Stimulated activated naive CD8-positive, alpha-beta T cell treated with anti-CD3 and anti-CD28 coated beads, Interleukin-15, Interleukin-2, amounts not matched to agents 100 ng/mL and 50 ng/mL, for 24 hours (primary cell): ENCODE measurements at regions not wholly inside any gene's neighbourhood (a gene's known extent, or its start where the extent isn't known, plus 50 kb on each side); places are given as distances from the start of the nearest gene placed in this dataset.
A peak's percentile ranks its signal among the peaks of the same experiment; 100 is the strongest.

Experiments used
- H3K27ac Mint-ChIP-seq: one replicate; pipeline ENCODE4 v1.8.0; 2021; ENCODE audit warnings: mild to moderate bottlenecking, mixed read lengths
- H3K27me3 Mint-ChIP-seq: one replicate; pipeline ENCODE4 v1.8.0; 2021; ENCODE audit warnings: mixed read lengths
- H3K36me3 Mint-ChIP-seq: one replicate; pipeline ENCODE4 v1.8.0; 2021; ENCODE audit warnings: low read depth, mixed read lengths
- H3K4me1 Mint-ChIP-seq: one replicate; pipeline ENCODE4 v1.8.0; 2021; ENCODE audit warnings: low read depth, mixed read lengths
- H3K4me3 Mint-ChIP-seq: one replicate; pipeline ENCODE4 v1.8.0; 2021; ENCODE audit warnings: mild to moderate bottlenecking, mixed read lengths
- H3K9me3 Mint-ChIP-seq: one replicate; pipeline ENCODE4 v1.8.0; 2021; ENCODE audit warnings: mixed read lengths

DNA sequence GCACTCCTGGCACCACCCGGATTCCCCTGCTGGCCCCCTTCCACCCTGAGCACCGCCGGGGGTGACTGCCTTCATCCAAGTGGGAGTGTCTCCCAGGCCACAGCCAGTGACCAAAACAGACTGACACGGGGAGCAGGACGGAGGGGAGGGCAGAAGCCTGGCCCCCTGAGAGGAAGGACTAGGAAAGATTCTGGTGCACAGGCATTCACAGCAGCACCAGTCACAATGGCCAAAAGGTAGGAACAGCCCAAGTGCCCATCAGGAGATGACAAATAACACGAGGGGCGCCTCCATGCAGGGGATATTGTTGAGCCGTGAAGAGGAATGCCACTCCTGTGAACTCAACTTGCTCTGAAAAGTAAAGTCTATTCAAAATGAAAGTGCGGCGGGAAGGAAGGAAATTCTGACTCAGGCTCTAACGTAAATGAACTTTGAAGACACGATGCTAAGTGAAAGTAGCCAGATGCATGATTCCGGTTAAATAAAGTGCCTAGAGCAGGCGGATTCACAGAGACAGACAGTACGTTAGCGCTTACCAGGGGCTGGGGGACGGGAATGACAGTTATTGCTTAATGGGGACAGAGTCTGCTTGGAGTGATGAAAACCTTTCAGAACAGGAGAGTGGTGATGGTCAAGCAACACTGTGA, 146.1 kb upstream of the NCOR2 start:
- peak overlapping the region; percentile 90 for H3K27ac Mint-ChIP-seq
- H3K36me3 Mint-ChIP-seq, result no peaks in the 10 kb centered on the region
- peaks cover 24% of the 10 kb centered on the region for H3K4me1 Mint-ChIP-seq
- peak overlapping the region; percentile 68 for H3K4me3 Mint-ChIP-seq
- H3K27me3 Mint-ChIP-seq, result no peaks in the 10 kb centered on the region
- no peaks in the 10 kb centered on the region for H3K9me3 Mint-ChIP-seq

GRCh38 chr12:124713041-124713435, 145.6 kb upstream of the NCOR2 start:
- no peaks in the 10 kb centered on the region for H3K36me3 Mint-ChIP-seq
- no peaks in the 10 kb centered on the region for H3K9me3 Mint-ChIP-seq
- H3K4me1 Mint-ChIP-seq, result peaks cover 24% of the 10 kb centered on the region
- peak overlapping the region; percentile 90 for H3K27ac Mint-ChIP-seq
- H3K4me3 Mint-ChIP-seq, result peak overlapping the region; percentile 68
- H3K27me3 Mint-ChIP-seq, result no peaks in the 10 kb centered on the region

DNA sequence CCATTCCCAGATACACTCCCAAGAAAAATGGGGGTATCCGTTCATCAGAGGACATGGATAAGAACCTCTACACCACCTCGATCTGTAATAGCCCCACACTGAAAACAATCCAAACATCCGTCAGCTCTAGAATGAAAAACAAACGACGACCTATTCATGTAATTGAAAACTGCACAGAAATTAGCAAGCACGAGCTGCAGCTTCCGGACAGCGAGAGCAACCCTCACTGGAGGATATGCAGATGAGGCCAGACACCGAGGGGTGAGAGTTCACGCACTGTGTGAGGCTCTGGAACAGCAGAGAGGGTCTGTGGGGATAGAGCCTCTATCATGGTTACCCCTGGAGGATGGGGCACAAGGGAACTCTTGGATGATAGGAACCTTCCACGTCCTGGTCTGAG, 143.9 kb upstream of the NCOR2 start:
- no peaks in the 10 kb centered on the region for H3K27me3 Mint-ChIP-seq
- H3K27ac Mint-ChIP-seq, result peak overlapping the region; percentile 45
- H3K36me3 Mint-ChIP-seq, result no peaks in the 10 kb centered on the region
- H3K4me3 Mint-ChIP-seq, result no peak overlapping the region
- no peaks in the 10 kb centered on the region for H3K9me3 Mint-ChIP-seq
- peaks cover 24% of the 10 kb centered on the region for H3K4me1 Mint-ChIP-seq

DNA sequence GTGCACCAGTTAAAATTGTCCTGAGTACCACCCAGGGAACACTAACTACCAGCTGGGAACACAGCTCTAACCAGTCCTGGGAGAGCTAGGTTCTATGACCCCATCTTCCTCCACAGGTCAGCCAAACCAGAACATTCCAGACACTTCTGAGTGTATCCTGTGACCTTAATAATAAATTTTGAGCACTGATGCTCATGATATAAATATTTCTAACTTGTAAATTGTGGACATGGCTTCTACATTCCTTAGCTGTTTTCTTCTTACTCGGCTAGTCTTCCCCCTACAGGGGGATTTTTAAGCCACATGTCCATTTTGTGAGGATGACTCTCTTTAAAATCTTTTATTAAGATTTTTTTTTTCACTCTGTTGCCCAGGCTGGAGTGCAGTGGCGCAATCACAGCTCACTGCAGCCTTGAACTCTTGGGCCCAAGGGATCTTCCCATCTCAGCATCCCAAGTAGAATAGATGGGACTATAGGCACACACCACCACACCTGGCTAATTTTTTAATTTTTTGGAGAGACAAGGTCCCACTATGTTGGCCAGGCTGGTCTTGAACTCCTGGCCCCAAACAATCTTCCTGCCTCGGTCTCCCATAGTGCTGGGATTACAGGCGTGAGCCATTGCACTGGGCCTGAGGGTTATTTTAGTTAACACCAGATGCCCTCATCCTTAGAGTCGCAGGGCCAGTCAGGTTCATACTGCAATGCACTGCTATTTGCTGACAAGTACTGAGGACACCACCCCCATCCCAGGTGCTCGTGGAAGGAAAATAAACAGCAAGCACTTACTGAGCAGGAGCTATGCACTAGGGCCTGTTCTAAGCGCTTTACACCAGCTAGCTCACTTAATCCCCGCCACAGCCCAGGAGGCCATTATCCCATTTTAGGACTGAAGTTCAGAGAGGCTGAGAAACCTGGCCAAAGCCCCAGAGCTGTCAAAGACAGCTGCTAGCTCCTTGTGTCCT, 142.6 kb upstream of the NCOR2 start:
- peaks cover 23% of the 10 kb centered on the region for H3K4me1 Mint-ChIP-seq
- no peaks in the 10 kb centered on the region for H3K27me3 Mint-ChIP-seq
- H3K4me3 Mint-ChIP-seq, result no peak overlapping the region
- H3K9me3 Mint-ChIP-seq, result no peaks in the 10 kb centered on the region
- no peak overlapping the region for H3K27ac Mint-ChIP-seq
- H3K36me3 Mint-ChIP-seq, result no peaks in the 10 kb centered on the region

- Mint-ChIP-seq H3K36me3 (no peaks in the 10 kb centered on the region), H3K27ac (no peak overlapping the region), H3K9me3 (no peaks in the 10 kb centered on the region), H3K27me3 (no peaks in the 10 kb centered on the region), H3K4me3 (no peak overlapping the region), H3K4me1 (no peaks in the 10 kb centered on the region)
Observed at GRCh38 chr12:124707316-124707715, 139.9 kb upstream of the NCOR2 start.

- H3K9me3 Mint-ChIP-seq, result no peaks in the 10 kb centered on the region
- H3K27me3 Mint-ChIP-seq, result no peaks in the 10 kb centered on the region
- no peak overlapping the region for H3K4me3 Mint-ChIP-seq
- no peaks in the 10 kb centered on the region for H3K36me3 Mint-ChIP-seq
- H3K4me1 Mint-ChIP-seq, result no peaks in the 10 kb centered on the region
- no peak overlapping the region for H3K27ac Mint-ChIP-seq
Observed at GRCh38 chr12:124706363-124706762, 139.0 kb upstream of the NCOR2 start.

DNA sequence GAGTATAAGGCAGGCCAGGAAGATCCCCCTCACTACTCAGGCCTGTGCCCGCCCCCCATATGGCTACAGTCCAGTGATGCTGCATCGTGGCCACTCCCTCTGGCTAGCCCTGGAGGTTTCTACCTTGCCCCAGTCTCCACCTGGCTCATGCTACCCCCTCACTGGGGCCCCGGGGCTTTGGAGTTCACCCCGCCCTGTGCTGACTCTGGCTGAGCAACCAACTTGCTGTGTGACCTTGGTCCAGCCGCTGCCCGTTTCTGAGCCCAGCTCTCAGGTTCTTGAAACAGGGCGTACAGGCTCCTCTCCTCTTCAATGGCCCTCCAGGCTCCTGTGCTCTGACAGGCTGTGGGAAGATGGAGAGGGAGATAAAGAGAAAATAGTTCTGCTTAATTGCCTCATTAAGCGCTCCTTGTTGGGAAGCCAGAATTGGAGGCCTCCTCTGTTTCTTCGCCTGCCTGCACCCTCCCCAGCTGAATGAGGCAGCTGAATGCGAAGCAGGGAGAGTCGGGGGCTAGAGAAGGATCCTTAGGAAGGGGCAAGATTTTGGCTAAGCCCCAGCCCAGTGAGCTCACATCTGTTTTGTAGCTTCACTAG, 138.2 kb upstream of the NCOR2 start:
- H3K9me3 Mint-ChIP-seq, result no peaks in the 10 kb centered on the region
- no peak overlapping the region for H3K4me3 Mint-ChIP-seq
- no peaks in the 10 kb centered on the region for H3K36me3 Mint-ChIP-seq
- H3K27me3 Mint-ChIP-seq, result no peaks in the 10 kb centered on the region
- H3K4me1 Mint-ChIP-seq, result no peaks in the 10 kb centered on the region
- H3K27ac Mint-ChIP-seq, result no peak overlapping the region

- Mint-ChIP-seq H3K27ac (no peak overlapping the region), H3K4me1 (no peaks in the 10 kb centered on the region), H3K27me3 (peaks cover under 1% of the 10 kb centered on the region), H3K36me3 (no peaks in the 10 kb centered on the region), H3K9me3 (no peaks in the 10 kb centered on the region), H3K4me3 (no peak overlapping the region)
Observed at GRCh38 chr12:124704619-124705018, 137.2 kb upstream of the NCOR2 start.

DNA sequence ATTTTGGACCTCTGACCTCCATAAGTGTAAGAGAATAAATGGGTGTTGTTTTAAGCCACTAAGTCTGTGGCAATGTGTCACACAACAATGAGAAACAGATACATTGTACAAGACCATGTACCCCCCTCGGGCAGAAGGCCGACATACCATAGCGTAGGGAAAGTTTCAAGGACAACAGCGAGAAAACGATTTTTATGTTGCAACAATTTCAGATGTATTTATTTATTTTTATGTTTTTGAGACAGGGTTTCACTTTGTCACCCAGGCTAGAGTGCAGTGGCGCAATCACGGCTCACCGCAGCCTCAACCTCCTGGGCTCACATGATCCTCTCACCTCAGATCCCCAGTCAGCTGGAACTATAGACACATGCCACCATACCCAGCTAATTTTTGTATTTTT, 136.4 kb upstream of the NCOR2 start:
- Mint-ChIP-seq H3K9me3 (no peaks in the 10 kb centered on the region), H3K4me3 (no peak overlapping the region), H3K27me3 (peaks cover 6% of the 10 kb centered on the region), H3K4me1 (no peaks in the 10 kb centered on the region), H3K27ac (no peak overlapping the region), H3K36me3 (no peaks in the 10 kb centered on the region)

- no peaks in the 10 kb centered on the region for H3K36me3 Mint-ChIP-seq
- no peak overlapping the region for H3K27ac Mint-ChIP-seq
- no peaks in the 10 kb centered on the region for H3K4me1 Mint-ChIP-seq
- H3K9me3 Mint-ChIP-seq, result no peaks in the 10 kb centered on the region
- peaks cover 6% of the 10 kb centered on the region for H3K27me3 Mint-ChIP-seq
- no peak overlapping the region for H3K4me3 Mint-ChIP-seq
Observed at GRCh38 chr12:124702736-124703135, 135.3 kb upstream of the NCOR2 start.

DNA sequence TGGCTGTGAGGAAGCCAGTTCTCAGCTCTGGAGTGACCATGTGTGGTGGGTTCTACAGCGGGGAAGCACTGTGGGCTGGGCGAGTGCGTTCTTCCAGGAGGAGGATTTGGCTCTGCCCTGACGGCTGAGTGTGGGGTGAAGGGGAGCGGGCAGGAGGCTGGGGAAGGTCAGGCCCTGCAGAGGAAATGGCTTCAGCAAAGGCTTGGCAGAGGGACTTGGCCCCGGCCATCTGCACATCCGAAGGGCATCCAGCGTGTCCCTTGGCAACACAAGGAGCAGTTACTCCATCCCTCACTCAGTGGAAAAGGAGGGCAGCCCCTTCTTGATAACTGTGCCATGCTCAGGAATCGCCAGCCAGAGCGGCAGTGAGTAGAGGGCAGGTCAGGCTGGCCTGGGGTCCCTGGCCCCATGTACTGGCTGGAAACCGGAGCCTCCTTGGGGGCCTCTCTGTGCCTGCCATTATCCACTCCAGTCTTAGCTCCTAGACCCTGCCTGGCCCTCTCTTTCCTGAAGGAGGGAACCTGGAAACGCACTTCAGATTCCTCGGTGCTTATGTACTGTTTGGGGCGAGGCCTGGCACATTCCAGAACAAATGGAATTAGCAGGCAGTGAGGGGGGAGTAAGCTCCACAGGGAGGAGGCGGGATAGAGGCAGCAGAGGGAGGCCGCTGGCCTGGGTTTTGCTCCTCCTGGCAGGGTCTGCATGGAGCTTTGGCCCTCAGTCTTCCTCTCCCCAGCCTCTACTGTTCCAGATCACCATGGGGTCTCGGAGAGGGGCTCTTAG, 133.6 kb upstream of the NCOR2 start:
- Mint-ChIP-seq H3K4me3 (no peak overlapping the region), H3K27ac (no peak overlapping the region), H3K9me3 (no peaks in the 10 kb centered on the region), H3K36me3 (no peaks in the 10 kb centered on the region), H3K27me3 (peaks cover 8% of the 10 kb centered on the region), H3K4me1 (no peaks in the 10 kb centered on the region)

DNA sequence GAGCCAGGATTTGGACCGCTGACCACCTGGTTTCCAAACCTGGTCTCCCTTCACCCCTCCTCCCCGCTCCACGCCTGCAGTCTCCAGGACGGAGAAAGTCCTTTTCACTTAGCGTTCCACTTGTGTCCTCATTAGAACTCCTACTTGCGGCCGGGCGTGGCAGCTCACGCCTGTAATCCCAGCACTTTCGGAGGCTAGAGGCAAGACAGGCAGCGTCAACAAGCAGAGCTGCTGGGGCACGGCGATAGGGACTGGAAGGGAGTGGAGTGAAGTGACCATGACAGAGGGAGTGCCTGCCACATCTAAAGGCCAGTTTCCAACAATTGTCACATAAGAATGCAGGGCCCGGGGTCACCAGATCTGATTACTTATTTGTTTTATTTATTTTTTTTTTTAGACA, 132.5 kb upstream of the NCOR2 start:
- peaks cover 3% of the 10 kb centered on the region for H3K4me1 Mint-ChIP-seq
- no peaks in the 10 kb centered on the region for H3K9me3 Mint-ChIP-seq
- H3K27ac Mint-ChIP-seq, result no peak overlapping the region
- H3K4me3 Mint-ChIP-seq, result no peak overlapping the region
- peaks cover 10% of the 10 kb centered on the region for H3K27me3 Mint-ChIP-seq
- no peaks in the 10 kb centered on the region for H3K36me3 Mint-ChIP-seq

- Mint-ChIP-seq H3K4me3 (no peak overlapping the region), H3K27ac (no peak overlapping the region), H3K9me3 (no peaks in the 10 kb centered on the region), H3K36me3 (no peaks in the 10 kb centered on the region), H3K27me3 (peaks cover 10% of the 10 kb centered on the region), H3K4me1 (peaks cover 13% of the 10 kb centered on the region)
Observed at GRCh38 chr12:124698998-124699305, 131.5 kb upstream of the NCOR2 start.

DNA sequence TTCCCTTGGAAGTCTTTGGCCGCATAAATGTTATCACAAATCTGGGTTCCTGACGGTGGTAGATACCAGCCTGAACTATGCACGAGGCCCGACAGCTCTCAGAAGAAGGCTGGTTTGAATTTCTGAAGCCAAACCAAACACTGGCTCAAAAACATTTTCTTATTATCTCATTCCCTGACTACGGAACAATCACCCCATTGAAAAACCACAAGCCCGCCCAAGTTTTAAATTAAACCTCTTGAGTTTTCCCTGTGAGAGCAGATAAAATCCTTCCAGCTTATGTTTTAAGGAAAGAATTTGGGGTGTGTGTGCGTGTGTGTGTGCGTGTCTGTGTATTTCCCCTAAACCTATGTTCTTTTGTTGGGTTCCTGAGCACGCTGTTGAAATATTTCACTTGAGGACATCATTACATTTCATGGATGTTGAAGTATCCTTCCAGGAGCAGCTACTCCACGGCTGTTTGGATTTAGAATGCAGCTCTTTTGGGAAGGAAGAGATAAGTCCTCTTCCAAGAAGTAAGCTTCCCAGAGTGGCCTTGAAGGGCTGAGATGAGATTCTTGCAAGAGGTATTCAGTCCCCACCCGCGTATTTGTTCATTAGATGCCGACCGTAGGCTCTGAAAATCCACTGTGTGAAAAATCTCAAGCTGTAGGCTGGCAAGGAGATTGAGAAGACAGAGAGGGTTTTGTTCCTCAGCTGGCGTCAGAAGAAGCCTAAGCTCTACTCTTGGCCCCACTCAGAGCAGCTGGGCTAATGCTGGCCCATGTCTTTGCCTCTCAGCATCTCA, 131.0 kb upstream of the NCOR2 start:
- no peak overlapping the region for H3K27ac Mint-ChIP-seq
- H3K27me3 Mint-ChIP-seq, result peaks cover 10% of the 10 kb centered on the region

More for the DNA sequence above, 131.0 kb upstream of the NCOR2 start:
- Mint-ChIP-seq H3K9me3 (no peaks in the 10 kb centered on the region), H3K4me3 (no peak overlapping the region), H3K36me3 (no peaks in the 10 kb centered on the region), H3K4me1 (peaks cover 15% of the 10 kb centered on the region)
